B cell (primary cell): ENCODE measurements at regions not wholly inside any gene's neighbourhood (a gene's known extent, or its start where the extent isn't known, plus 50 kb on each side); places are given as distances from the start of the nearest gene placed in this dataset.

ENCODE experiments used
- ATAC-seq: fragments of 200-7000 bp; cut with Tn5 transposase; one replicate; pipeline ENCODE4 v1.10.0; 2021; ENCODE audit warnings: low read depth, mild to moderate bottlenecking, moderate number of reproducible peaks, moderate library complexity
- CTCF ChIA-PET: fragments of 350-600 bp; sonication (Branson Sonifier 250); formaldehyde crosslinking; loops from one replicate; lab custom pipeline; 2021; ENCODE audit warnings: antibody characterized with exemption, inconsistent platforms; lab: Charles Lee
- POLR2A ChIA-PET: fragments of 350-600 bp; sonication (Branson Sonifier 250); formaldehyde crosslinking; loops from one replicate; lab custom pipeline; 2021; ENCODE audit warnings: antibody characterized with exemption; lab: Charles Lee
- DNase-seq: peaks from one replicate; pipeline ENCODE4 v3.0.0; 2013
- H2AFZ ChIP-seq: 2 replicates; pipeline ENCODE4 v1.6.1; 2012; ENCODE audit warnings: mild to moderate bottlenecking, low read depth, low read length; ENCODE audit not compliant: insufficient read depth, poor library complexity, severe bottlenecking
- H3K27ac ChIP-seq, 2 donors: 1 replicate in 1 of 2; 2 replicates in 1 of 2; pipeline ENCODE4 v1.5.1; 2012 to 2013; ENCODE audit warnings: low read length in 2 of 2, mild to moderate bottlenecking in 2 of 2, moderate library complexity in 1 of 2
- H3K27me3 ChIP-seq, 4 experiments: fragments of 200-600 bp in 1 of 4; sonication (generic) in 1 of 4; replicated peaks in 1 of 4; 1 replicate in 2 of 4; 2 replicates in 2 of 4; pipeline versions ENCODE4 v1.6.1 to v1.7.0; 2013 to 2016; ENCODE audit warnings: low read length in 3 of 4, mild to moderate bottlenecking in 2 of 4, mixed read lengths in 1 of 4, moderate library complexity in 1 of 4; ENCODE audit not compliant: insufficient read depth in 4 of 4, control insufficient read depth in 3 of 4; ENCODE audit errors: control extremely low read depth in 1 of 4
- H3K36me3 ChIP-seq, 2 experiments: replicated peaks in 1 of 2; 1 replicate in 1 of 2; 2 replicates in 1 of 2; pipeline versions ENCODE4 v1.6.1 to v1.7.1; 2013; ENCODE audit warnings: low read length in 1 of 2; ENCODE audit not compliant: insufficient read depth in 2 of 2, control insufficient read depth in 1 of 2; ENCODE audit errors: control extremely low read depth in 1 of 2, extremely low read depth in 1 of 2
- H3K4me1 ChIP-seq, 2 donors: fragments of 200-600 bp in 1 of 2; sonication (generic) in 1 of 2; 1 replicate in 1 of 2; 2 replicates in 1 of 2; pipeline versions ENCODE4 v1.5.1 to v1.6.1; 2013 to 2017; ENCODE audit warnings: low read length in 2 of 2; ENCODE audit not compliant: control insufficient read depth in 2 of 2, insufficient read depth in 2 of 2
- H3K4me2 ChIP-seq: replicated peaks from 2 replicates; pipeline ENCODE3; 2012; ENCODE audit warnings: mild to moderate bottlenecking, low read depth, low read length; ENCODE audit not compliant: poor library complexity, severe bottlenecking
- H3K4me3 ChIP-seq, 5 experiments: fragments of 200-600 bp in 1 of 5; sonication (generic) in 1 of 5; 1 replicate in 3 of 5; 2 replicates in 2 of 5; pipeline versions ENCODE4 v1.5.1 to v1.7.0; 2011 to 2016; ENCODE audit warnings: low read length in 4 of 5, mild to moderate bottlenecking in 4 of 5, low read depth in 2 of 5, control low read depth in 1 of 5, moderate library complexity in 1 of 5; ENCODE audit not compliant: insufficient read depth in 1 of 5; ENCODE audit errors: control extremely low read depth in 1 of 5, extremely low read depth in 1 of 5
- H3K79me2 ChIP-seq: fragments of 200-600 bp; sonication (generic); one replicate; pipeline ENCODE4 v1.6.0; 2016; ENCODE audit warnings: low read length; ENCODE audit not compliant: control insufficient read depth, insufficient read depth
- H3K9ac ChIP-seq: fragments of 200-600 bp; sonication (generic); 2 replicates; pipeline ENCODE4 v1.6.1; 2017; ENCODE audit warnings: mild to moderate bottlenecking, low read length, moderate library complexity
- H3K9me3 ChIP-seq, 3 donors: one replicate each; pipeline versions ENCODE4 v1.6.1 to v1.7.1; 2013; ENCODE audit warnings: low read length in 2 of 3; ENCODE audit not compliant: control insufficient read depth in 2 of 3, insufficient read depth in 1 of 3; ENCODE audit errors: control extremely low read depth in 1 of 3
- H4K20me1 ChIP-seq: 2 replicates; pipeline ENCODE4 v1.6.0; 2012; ENCODE audit warnings: mild to moderate bottlenecking, low read length; ENCODE audit not compliant: insufficient read depth, control insufficient read depth, poor library complexity, severe bottlenecking
- H3K27ac Mint-ChIP-seq: one replicate; pipeline ENCODE4 v1.8.0; 2021; ENCODE audit warnings: mixed read lengths
- H3K27me3 Mint-ChIP-seq: one replicate; pipeline ENCODE4 v1.8.0; 2021; ENCODE audit warnings: mixed read lengths
- H3K4me1 Mint-ChIP-seq: one replicate; pipeline ENCODE4 v1.8.0; 2021; ENCODE audit warnings: mixed read lengths
- H3K4me3 Mint-ChIP-seq: one replicate; pipeline ENCODE4 v1.8.0; 2021; ENCODE audit warnings: mixed read lengths
- H3K9me3 Mint-ChIP-seq: one replicate; pipeline ENCODE4 v1.8.0; 2022; ENCODE audit warnings: mixed read lengths; ENCODE audit not compliant: insufficient read depth
- EZH2 ChIP-seq: IDR thresholded peaks from 2 replicates; pipeline ENCODE4 v1.6.1; 2012; ENCODE audit warnings: borderline replicate concordance, low read depth, mild to moderate bottlenecking, moderate library complexity, low read length; ENCODE audit not compliant: insufficient read depth, poor library complexity, severe bottlenecking
- WGBS: methylation state at CpG from one replicate; pipeline ENCODE4 v1.1.5; 2013; ENCODE audit warnings: missing lambda C conversion rate; ENCODE audit not compliant: insufficient coverage; 5-methylcytosine and 5-hydroxymethylcytosine counted together
- intact Hi-C: fragments of 100-400 bp; cut with micrococcal nuclease; formaldehyde crosslinking; loops from one replicate; pipeline ENCODE4 v1.10.0; 2022
- TF ChIP-seq, protein P1 (sequence below): fragments of 200-600 bp; IDR thresholded peaks from one replicate; pipeline ENCODE4 v1.8.0; 2022; ENCODE audit warnings: antibody characterized with exemption, mild to moderate bottlenecking

DNA sequence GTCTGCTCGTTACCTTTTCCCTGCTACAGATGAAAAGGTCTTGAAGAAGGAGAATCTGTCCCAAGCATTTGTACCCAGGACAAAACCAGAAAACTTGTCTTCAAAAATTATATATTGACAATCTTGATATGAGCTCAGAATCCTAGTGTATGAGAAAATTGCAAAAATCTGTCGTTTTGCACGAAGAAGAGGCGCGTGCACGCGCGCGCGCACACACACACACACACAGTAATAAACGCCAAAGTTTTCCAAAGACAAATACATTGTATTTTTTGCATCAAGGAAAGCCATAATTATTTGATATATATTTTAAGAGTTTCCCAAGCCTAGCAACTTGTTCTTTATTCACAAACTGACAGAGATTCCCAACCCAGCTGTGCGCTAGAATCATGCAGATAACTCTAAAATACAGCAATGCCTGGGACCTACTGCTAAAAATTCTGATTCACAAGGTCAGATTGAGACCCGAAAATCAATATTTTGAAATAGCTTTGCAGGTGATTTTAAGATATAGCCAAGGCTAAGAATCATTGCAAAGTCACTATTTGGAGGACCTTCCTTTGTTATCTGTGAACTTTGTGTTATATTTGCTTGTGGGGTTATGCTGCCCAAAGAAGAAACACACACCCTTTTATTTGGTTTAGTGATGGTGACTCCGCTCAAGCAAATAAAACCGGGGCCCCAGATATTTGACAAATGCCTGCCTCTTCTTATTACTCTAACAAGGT is 1287.7 kb upstream of the CDH6 start:
- H4K20me1 ChIP-seq, result no peaks in the 10 kb centered on the region
- no peak for TF ChIP-seq EZH2
- TF ChIP-seq, protein P1, sequence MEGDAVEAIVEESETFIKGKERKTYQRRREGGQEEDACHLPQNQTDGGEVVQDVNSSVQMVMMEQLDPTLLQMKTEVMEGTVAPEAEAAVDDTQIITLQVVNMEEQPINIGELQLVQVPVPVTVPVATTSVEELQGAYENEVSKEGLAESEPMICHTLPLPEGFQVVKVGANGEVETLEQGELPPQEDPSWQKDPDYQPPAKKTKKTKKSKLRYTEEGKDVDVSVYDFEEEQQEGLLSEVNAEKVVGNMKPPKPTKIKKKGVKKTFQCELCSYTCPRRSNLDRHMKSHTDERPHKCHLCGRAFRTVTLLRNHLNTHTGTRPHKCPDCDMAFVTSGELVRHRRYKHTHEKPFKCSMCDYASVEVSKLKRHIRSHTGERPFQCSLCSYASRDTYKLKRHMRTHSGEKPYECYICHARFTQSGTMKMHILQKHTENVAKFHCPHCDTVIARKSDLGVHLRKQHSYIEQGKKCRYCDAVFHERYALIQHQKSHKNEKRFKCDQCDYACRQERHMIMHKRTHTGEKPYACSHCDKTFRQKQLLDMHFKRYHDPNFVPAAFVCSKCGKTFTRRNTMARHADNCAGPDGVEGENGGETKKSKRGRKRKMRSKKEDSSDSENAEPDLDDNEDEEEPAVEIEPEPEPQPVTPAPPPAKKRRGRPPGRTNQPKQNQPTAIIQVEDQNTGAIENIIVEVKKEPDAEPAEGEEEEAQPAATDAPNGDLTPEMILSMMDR, result no peak
- no peaks in the 10 kb centered on the region for H3K4me1 Mint-ChIP-seq
- CTCF ChIA-PET, result no interaction called here
- peaks cover 3% of the 10 kb centered on the region for H3K9me3 Mint-ChIP-seq
- no peaks in the 10 kb centered on the region for H3K9me3 ChIP-seq
- H3K36me3 ChIP-seq, result no peaks in the 10 kb centered on the region
- H3K27me3 Mint-ChIP-seq, result no peaks in the 10 kb centered on the region
- no peak for DNase-seq
- intact Hi-C loops, result no loop called here
- no peaks in the 10 kb centered on the region for H3K27me3 ChIP-seq
- H3K27ac Mint-ChIP-seq, result no peak overlapping the region
- POLR2A ChIA-PET, result no interaction called here
- no peaks in the 10 kb centered on the region for H3K79me2 ChIP-seq
- H3K4me3 Mint-ChIP-seq, result no peak overlapping the region
- no peak overlapping the region for H3K9ac ChIP-seq
- H2AFZ ChIP-seq, result no peak overlapping the region
- H3K4me1 ChIP-seq, result no peaks in the 10 kb centered on the region
- WGBS, result 100% methylated on average over 2 of the region's 15 CpGs
- no peak for ATAC-seq
- no peak overlapping the region for H3K27ac ChIP-seq
- no peak overlapping the region for H3K4me3 ChIP-seq
- no peak overlapping the region for H3K4me2 ChIP-seq

GRCh38 chr5:29902859-29903258 is 1290.6 kb upstream of the CDH6 start:
- no peaks in the 10 kb centered on the region for H4K20me1 ChIP-seq
- H3K79me2 ChIP-seq, result no peaks in the 10 kb centered on the region
- H3K27me3 ChIP-seq, result no peaks in the 10 kb centered on the region
- no peaks in the 10 kb centered on the region for H3K27me3 Mint-ChIP-seq
- no peak overlapping the region for H3K27ac Mint-ChIP-seq
- TF ChIP-seq, protein P1, result no peak
- TF ChIP-seq EZH2, result no peak
- peaks cover 3% of the 10 kb centered on the region for H3K9me3 Mint-ChIP-seq
- no peak for ATAC-seq
- CTCF ChIA-PET, result no interaction called here
- H3K9me3 ChIP-seq, result no peaks in the 10 kb centered on the region
- no peak overlapping the region for H3K27ac ChIP-seq
- H3K4me1 Mint-ChIP-seq, result no peaks in the 10 kb centered on the region
- intact Hi-C loops, result no loop called here
- no peak for DNase-seq
- H2AFZ ChIP-seq, result no peak overlapping the region
- no peaks in the 10 kb centered on the region for H3K4me1 ChIP-seq
- POLR2A ChIA-PET, result no interaction called here
- no peak overlapping the region for H3K9ac ChIP-seq
- H3K4me3 Mint-ChIP-seq, result no peak overlapping the region
- WGBS, result 80% methylated on average over 1 of the region's 2 CpGs
- H3K36me3 ChIP-seq, result no peaks in the 10 kb centered on the region
- H3K4me3 ChIP-seq, result no peak overlapping the region
- H3K4me2 ChIP-seq, result no peak overlapping the region
